Mucosa of descending colon (tissue), 3 donors: ENCODE measurements at regions not wholly inside any gene's neighbourhood (a gene's known extent, or its start where the extent isn't known, plus 50 kb on each side); places are given as distances from the start of the nearest gene placed in this dataset.

Experiments used
- ATAC-seq: fragments of 200-7000 bp; cut with Tn5 transposase; one replicate; pipeline ENCODE4 v1.9.1; 2020; ENCODE audit warnings: mild to moderate bottlenecking, moderate library complexity
- DNase-seq, 3 donors: peaks; one replicate each; pipeline ENCODE4 v3.0.0-alpha.2; 2020
- H3K36me3 ChIP-seq: fragments of 200-600 bp; one replicate; pipeline ENCODE4 v1.8.0; 2021; ENCODE audit warnings: low read depth, mild to moderate bottlenecking
- H3K4me1 ChIP-seq: fragments of 200-600 bp; one replicate; pipeline ENCODE4 v1.8.0; 2021; ENCODE audit warnings: low read depth, mild to moderate bottlenecking
- H3K4me3 ChIP-seq: fragments of 200-600 bp; one replicate; pipeline ENCODE4 v1.8.0; 2021; ENCODE audit warnings: mild to moderate bottlenecking
- H3K9me3 ChIP-seq: fragments of 200-600 bp; one replicate; pipeline ENCODE4 v1.8.0; 2021; ENCODE audit warnings: mild to moderate bottlenecking
- CTCF ChIP-seq: fragments of 200-600 bp; IDR thresholded peaks from one replicate; pipeline ENCODE4 v1.8.0; 2022; ENCODE audit warnings: antibody characterized with exemption, mild to moderate bottlenecking
- intact Hi-C, 2 donors: fragments of 100-400 bp; cut with DNase I in 1 of 2; cut with micrococcal nuclease in 1 of 2; formaldehyde crosslinking; loops; one replicate each; pipeline versions ENCODE4 v1.11.0 to v1.11.1; 2022; cut with DNase I, micrococcal nuclease
- donor health status: DM: no; HTN: no; CAD: no; lungs with moderate emphysema.
- donor health status: DM: no; HTN: no; CAD: no.
- donor health status: DM: no; HTN: yes; CAD: no.

GRCh38 chr7:106795084-106795876, 69.8 kb upstream of the PIK3CG start:
- no peak for DNase-seq
- Histone ChIP-seq H3K4me3 (no peak overlapping the region), H3K36me3 (no peaks in the 10 kb centered on the region), H3K9me3 (no peaks in the 10 kb centered on the region), H3K4me1 (no peaks in the 10 kb centered on the region)
- TF ChIP-seq CTCF: no peak
- intact Hi-C loops: loop anchor here in 1 of 2 donors (10.0 kb wide), 1 partner anchor 360 kb away; no protein-coding TSS in a partner anchor
- no peak for ATAC-seq

- no peaks in the 10 kb centered on the region for H3K4me1 ChIP-seq
- no peaks in the 10 kb centered on the region for H3K36me3 ChIP-seq
- H3K9me3 ChIP-seq: no peaks in the 10 kb centered on the region
- TF ChIP-seq CTCF: no peak
- no peak for ATAC-seq
- no peak for DNase-seq
- intact Hi-C loops: loop anchor here in 1 of 2 donors (10.0 kb wide), 1 partner anchor 359 kb away; no protein-coding TSS in a partner anchor
- no peak overlapping the region for H3K4me3 ChIP-seq
Measured at GRCh38 chr7:106795877-106796231, 69.2 kb upstream of the PIK3CG start.

GRCh38 chr7:106797937-106798336, 67.1 kb upstream of the PIK3CG start:
- no peak overlapping the region for H3K4me3 ChIP-seq
- TF ChIP-seq CTCF: no peak
- ATAC-seq (no peak), DNase-seq (no peak)
- H3K9me3 ChIP-seq: no peaks in the 10 kb centered on the region
- intact Hi-C loops: loop anchor here in 1 of 2 donors (10.0 kb wide), 1 partner anchor 357 kb away; no protein-coding TSS in a partner anchor
- no peaks in the 10 kb centered on the region for H3K36me3 ChIP-seq
- no peaks in the 10 kb centered on the region for H3K4me1 ChIP-seq

- no peak for TF ChIP-seq CTCF
- Histone ChIP-seq H3K4me1 (no peaks in the 10 kb centered on the region), H3K9me3 (no peaks in the 10 kb centered on the region), H3K4me3 (no peak overlapping the region), H3K36me3 (no peaks in the 10 kb centered on the region)
- no peak for DNase-seq
- intact Hi-C loops: no loop called here
- no peak for ATAC-seq
Measured at GRCh38 chr7:106802589-106802988, 62.5 kb upstream of the PIK3CG start.

- H3K36me3 ChIP-seq: no peaks in the 10 kb centered on the region
- intact Hi-C loops: no loop called here
- no peaks in the 10 kb centered on the region for H3K4me1 ChIP-seq
- H3K9me3 ChIP-seq: no peaks in the 10 kb centered on the region
- ATAC-seq: no peak
- H3K4me3 ChIP-seq: no peak overlapping the region
- no peak for TF ChIP-seq CTCF
- DNase-seq: no peak
Measured at GRCh38 chr7:106806556-106806955, 58.5 kb upstream of the PIK3CG start.
